NCI-H748 treated with DMSO at 0.1 percent for 48 hours (cell line): ENCODE measurements at regions not wholly inside any gene's neighbourhood (a gene's known extent, or its start where the extent isn't known, plus 50 kb on each side); places are given as distances from the start of the nearest gene placed in this dataset.
"Not testable (repeated sequence)": the region's sequence is repeated elsewhere in the genome, so short reads cannot be mapped to it uniquely, and the experiment has no call there.

Experiments used
- DNase-seq: peaks from one replicate; lab custom pipeline; 2025; lab: John Stamatoyannopoulos, UW

DNA sequence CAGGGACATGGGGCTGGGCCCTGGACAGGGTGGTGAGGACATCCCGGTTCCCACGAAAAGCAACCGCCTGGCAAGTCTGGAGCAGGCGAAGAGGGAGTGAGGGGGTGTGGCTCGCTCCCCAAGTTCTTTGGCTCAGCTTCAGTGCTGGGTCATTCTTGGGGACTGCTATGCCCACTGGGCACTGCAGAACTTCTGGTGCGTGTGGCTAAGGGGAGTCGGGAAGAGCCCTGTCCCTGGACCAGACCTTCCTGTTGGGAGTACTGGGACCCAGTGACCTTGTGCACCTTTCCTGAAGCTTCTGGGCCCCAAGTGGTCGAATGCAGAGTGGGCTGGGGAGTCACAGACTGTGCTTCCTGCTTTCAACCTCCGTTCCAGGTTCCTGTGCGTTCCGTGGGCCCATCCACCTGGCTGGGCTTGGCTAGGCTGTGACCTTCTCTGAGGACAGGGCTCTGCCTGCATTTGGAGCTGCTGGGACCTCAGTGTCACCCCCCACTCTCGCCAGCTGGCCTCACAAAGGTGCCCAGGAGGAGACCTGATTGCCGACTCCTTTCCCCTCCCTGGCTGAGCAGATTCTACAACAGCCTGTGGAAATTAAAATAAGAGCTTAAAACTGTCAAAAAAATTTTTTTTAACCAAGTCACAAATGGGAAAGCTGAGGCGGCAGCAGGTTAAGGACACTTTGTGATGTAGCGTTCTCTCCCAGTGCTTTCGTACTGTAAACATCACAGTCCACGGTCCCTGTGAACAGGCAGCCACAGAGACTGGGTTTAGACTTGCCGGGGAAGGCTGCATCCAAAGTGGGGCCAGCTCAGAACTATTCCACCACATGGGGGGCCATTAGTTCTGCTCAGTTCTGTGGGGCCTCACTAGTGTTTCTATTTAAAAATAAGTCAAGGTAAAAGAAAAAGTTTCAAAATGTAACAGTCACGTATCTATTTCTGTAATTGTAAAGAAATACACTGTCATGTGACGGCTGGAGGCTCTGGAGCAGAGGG lies 63.8 kb upstream of the WNT7B start:
- no peak for DNase-seq

DNA sequence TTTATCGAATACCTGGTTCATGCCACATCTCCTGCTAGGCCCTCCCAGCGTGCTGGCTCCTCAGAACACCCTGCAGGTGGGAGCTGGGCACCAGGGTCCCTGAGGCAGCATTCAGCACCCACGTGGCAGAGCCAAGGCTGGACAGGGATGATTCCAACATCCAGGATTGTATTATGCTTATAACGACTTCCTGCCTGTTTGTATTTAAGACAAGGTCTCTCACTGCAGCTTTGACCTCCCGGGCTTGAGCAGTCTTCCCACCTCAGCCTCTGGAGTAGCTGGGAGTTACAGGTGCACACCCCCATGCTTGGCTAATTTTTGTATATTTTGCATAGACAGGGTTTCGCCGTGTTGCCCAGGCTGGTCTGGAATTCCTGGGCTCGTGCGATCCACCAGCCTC lies 64.7 kb upstream of the WNT7B start:
- DNase-seq, result no peak

DNA sequence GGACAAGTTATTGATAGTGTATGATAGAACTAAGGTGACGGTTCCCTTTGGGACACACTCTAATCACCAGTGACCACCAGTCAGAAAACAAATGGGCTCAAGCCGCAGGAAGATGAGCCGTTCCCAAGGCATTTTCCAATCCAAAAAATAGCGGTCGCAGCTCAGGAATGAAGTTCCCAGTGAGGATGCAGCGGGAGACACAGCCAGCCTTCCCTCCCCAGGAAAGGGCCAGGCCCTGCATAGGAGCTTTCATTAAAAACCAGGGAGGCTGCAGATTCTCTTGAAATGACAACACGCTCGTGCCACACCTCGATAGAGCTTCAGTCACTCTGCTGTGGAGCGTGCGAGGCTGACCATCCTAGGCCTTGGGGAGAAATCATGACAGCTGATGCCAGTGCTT lies 65.8 kb upstream of the WNT7B start:
- no peak for DNase-seq

DNA sequence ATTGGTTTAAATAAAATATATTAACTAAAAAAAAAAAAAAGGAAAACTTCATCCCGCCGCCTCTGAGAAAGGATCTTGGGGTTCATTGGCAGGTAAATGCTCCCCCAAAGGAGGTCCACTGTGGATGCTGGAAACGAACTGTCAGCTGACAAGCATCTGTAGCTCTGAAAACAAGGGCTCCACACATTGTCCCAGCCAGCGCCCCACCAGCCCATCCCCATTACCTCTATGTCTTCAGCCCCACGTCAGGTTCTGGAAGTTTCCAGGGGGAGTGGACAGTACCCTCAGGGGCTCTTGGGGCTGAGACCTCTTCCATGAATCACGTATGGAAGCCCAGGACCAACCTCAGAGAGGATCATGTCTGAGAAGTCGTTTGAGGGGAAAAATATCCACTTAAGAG lies 66.4 kb upstream of the WNT7B start:
- no peak for DNase-seq

DNA sequence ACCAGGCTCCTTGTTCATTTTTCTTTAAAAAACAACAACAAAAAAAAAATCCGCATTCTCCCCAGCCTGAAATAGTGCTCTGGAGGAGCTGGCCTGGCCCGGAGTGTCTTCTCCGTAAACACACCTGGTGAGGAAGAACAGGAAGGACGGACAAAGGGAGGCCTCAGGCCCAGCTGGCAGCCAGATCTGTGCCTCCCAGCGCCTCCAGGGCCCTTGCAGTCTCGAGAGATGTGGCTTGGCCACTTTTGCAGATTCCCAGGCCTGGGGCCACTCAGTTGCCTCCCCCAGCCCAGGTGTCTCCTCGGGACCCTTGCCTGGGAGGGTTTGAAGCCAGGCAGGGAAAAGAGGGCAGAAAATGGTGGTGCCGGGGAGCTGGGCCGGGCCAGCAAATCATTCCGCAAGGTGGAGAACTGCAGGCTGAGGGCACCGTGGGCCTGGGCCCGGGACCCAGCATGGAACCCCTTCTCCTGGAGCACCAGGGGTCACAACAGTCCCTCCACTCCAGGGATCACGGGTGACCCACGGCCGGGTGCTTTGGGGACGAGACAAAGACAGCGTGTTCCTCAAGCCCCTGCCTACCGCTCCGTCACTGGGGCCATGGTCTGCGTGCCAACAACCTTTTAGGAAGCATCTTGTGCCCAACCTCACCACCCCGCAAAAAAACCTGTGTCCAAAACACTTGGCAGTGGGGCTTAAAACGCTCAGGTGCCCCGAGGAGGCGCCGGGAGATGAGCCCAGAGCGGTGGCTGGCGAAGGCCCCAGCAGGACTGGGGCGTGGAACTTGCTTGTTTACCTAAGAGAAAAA lies 67.1 kb upstream of the WNT7B start:
- no peak for DNase-seq

DNA sequence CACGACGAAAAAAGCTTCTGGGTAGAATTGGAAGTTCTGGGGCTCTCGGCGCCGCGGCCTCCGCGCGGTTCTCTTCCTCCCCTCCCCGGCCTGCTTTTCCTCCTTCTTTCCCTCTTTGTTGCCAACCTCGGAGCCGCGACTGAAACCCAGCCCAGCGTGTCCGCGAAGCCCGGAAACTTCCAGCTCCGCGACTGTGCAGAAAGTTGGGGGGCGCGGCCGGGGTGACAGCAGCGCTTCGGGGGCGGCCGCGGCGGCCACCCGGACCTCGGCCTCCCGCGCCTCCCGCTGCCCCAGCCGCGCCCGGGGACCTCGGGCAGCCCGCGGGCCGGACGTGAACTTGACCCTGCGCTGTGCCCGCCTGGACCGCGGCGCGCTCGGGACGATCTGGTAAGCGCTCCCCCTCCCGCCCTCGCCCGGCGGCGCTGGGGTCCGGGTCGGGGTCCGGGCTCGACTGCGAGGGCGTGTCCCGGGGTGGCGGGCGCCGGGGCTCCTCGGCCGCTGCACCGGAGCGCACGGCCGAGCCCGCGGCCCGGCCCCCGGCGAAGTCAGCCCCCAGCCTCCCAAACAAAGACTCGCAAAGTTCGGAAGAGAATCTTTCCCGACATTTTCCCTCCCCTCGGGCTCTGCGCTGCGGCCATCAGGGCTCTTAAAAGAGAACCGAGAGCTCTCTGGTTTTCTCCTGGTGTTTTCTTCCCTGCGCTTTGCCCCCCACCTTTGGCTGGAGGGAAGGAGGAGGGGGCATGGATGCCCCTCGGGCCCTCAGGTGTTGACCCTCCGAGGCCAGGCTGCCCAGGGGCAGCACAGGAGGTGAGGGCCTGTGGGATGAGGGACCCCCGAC lies 67.9 kb upstream of the WNT7B start:
- DNase-seq, result no peak

DNA sequence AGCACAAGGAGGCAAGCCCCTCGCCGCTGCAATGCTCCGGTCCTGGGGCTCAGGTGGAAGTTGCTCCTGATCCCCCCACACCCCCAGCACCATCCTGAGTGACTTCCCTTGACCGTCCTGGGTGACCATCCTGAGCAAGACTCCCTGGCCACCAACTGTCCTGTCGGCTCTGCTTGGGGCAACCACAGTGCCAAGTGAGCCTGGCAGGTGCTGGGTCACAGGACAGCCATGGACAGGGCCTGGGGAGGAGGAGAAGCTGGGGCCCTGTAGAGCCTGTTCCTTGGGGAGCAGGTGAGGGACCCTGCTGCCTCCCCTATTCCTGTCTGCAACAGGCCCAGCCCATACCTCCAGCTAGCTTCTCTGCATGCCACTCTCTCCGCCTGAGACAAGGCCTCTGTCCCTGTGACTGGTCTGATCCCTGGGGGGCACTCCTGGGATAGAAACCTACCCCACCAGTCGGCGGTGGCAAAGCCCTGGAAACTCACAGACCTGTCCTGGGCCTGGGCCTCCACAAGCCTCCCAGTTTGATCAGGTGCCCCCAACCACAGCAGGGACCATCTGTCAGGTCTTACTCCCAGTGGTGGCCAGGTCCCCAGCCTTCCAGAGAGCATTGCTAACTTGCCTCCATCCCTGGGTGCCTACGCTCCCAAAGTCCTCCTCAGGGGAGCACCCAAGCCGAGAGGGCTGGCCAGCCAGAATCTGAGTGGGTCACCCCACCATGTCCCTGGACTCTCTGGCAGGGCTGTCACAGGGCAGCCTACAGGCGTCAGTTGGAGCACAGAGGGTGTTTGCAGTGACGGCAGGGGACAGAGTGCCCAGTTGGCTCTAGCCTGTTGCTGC lies 68.7 kb upstream of the WNT7B start:
- no peak for DNase-seq

DNA sequence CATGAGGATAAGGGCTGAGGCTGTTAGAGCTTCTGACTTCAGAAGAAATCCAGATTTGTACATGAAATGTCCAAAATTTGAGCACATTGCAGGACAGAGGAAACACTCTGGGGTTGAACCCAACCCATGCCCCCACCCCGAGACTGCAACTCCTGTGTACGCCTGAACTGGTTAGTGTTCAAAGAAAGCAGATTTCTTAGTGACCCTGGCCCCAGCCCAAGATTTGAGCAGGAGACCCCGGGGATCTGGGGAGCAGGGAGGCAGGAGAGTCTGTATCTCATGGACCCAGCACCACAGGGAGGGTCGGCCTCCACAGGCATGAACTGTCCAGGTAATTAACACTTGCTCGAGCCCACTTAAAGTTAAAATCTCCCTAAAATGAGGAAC lies 69.3 kb upstream of the WNT7B start:
- no peak for DNase-seq

DNA sequence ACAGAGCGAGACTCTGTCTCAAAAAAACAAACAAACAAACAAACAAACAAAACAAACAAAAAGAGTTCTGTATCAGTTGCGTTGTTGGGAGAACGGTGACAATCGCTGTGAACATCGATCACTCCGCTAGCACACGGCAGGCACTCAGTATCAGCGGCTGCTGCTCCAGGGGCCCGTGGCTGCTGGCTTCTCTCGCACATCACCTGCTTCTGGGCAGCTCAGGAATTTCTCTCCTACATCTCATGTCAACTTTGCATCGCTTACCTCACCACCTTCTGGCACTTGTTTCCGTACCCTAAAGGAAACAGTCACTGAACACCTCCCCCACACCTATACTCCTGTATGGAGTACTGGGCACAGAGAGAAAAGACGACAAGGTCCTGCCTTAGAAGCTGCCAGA lies 70.3 kb upstream of the WNT7B start:
- DNase-seq, result no peak

DNA sequence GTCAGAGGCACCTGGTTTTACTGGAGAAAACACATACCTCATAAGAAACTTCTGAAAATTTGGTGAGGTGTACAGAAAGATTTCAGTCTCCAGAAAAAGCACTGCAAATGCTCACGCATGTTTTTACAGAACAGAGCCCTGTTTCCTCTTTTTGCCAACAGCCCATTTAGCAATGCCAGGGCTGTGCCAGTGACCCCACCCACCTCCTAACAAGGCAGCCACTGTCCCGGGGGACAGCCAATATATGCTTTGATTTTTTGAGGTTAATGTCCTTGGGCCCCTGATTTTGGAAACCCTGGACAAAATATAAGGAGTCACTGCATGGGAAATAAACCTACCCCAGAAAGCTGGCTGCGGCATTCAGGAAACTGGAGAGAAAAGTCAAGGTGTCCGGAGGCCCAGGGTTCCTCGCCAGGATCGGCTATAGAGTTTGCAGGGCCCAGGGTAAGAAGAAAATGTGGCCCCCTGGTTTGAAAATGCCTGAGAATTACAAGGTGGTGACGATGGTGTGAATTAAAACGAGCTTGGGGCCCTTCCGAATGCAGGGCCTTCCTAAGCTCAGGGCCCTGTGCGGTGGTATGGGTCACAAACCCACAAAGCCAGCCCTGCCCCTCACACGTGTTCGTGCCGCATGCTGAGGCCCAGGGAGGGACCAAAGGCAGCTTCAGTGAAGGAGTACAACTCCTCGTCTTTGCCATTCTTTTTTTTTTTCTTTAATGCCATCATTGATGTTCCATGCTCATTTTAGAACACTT lies 71.1 kb upstream of the WNT7B start:
- DNase-seq, result no peak

DNA sequence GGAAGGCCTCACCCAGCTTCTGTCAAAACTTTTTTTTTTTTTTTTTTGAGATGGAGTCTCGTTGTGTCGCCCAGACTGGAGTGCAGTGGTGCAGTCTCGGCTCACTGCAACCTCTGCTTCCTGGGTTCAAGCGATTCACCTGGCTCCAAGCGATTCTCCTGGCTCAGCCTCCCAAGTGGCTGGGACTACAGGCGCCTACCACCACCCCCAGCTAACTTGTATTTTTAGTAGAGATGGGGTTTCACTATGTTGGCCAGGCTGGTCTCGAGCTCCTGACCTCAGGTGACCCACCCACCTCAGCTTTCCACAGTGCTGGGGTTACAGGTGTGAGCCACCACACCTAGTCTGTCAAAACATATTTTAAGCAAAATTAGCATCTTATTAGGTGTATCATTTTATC lies 71.7 kb upstream of the WNT7B start:
- not testable (repeated sequence) for DNase-seq

DNA sequence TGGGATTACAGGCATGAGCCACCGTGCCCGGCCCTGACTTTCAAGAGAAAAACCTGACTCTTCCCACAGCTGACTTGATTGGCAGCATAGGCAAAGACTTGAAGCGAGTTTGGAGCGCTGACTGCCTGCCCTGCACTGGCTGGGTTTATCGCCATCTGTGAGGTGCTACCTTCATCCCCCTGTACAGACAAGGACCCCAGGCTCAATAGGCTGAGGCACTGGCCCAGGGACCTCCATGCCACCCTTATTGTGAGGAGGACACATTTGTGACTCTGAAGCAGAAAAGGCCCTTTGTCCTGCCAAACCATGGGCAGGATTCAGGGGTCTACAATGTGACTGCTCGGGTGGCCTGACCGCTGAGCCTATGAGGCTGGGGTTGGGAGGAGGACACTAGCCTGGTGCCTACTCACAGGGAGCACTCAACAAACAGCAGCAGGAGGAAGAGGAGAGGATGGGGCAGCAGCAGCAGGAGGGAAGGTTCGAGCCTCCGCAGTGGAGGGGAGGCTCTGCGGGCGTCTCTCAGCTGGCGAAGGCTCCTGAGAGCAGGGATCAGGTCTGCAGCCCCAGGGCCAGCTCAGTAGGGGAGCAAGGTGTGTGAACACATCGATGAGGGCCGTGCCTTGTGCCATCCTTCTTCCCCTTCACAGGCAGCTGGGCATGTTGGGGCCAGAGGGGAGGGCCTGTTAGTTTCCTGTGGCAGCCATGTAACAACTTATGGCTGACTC lies 72.9 kb upstream of the WNT7B start:
- no peak for DNase-seq

DNA sequence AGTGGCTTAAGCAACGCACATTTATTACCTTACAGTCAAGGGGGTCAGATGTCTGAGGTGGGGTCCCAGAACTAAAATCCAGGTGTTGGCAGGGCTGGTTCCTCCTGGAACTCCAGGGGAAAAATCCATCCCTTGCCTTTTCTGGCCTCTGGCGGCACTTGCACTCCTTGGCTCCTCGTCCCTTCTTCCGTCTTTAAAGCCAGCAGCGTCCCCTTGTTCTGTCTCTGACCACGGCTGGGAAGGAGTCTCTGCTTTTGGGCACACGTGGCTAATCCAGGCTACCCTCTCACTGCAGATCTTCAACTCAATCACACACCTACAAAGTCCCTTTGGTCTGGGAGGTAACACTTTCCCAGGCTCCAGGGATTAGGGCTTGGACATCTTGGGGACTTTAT lies 73.5 kb upstream of the WNT7B start:
- DNase-seq, result no peak

DNA sequence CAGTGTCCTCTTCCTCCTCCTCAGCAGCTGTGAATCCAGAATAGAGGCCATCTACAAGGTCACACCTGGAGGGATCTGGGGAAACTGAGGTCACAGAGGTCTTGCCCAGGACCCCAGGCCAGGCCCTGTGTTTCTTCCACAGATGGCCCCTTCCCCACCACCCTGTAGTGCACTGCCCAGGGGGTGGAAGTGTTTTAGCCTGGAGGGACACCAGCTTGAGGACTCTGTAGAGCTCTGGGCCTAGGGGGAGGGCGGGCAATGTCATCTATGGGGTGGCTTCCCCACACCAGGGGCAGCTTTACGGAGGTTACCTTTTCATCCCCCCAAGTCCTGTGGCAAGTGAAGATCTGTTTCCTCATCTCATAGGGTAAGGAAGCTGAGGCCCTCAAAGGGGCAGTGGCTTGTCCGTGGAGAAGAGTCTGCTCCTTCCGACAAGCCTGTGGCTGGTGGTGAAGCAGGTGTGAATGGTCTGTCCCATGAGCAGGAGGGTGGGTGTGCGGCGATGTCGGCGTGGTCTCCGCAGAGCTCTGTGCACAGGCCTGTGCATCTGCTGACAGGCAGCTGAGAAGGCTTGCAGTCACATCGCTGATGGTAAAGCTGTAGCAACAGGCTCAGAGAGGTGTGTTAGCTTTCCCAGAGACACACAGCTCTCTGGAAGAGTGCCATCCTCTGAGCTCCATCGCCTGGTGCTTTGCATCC lies 74.1 kb upstream of the WNT7B start:
- no peak for DNase-seq

DNA sequence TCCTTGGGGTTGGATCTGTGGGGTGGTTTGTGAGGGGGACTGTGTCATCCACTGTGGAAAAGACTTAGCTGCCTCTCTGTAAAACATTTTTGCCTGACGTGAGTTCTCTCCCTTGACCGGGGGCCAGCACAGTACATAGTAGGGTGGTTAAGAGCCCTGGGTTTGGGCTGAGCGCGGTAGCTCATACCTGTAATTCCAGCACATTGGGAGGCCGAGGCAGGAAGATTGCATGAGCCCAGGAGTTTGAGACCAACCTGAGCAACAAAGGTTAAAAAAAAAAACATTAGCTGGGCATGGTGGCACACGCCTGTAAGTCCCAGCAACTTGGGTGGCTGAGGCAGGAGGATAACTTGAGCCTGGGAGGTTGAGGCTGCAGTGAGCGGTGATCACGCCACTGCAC lies 74.7 kb upstream of the WNT7B start:
- DNase-seq, result no peak

DNA sequence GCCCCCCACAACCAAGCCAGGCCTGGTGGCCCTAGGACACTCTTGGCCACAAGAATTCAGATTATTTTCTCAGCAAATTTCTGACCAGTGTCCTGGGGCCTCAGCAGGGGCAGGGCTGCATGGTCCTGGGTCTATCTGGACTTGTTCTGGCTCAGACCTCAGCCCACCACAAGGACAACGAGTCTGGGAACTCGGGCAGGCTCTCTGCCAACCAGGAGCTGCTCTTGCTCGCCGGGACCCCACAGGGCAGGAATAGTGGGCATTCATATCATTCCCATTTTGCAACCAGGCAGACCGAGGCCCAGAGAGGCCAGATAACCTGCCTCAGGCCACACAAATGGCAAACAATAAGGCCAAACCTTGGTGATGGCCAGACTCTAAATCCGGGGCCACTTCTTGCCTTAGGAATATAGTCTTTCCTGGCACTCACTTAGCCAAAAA lies 75.4 kb upstream of the WNT7B start:
- DNase-seq, result no peak

DNA sequence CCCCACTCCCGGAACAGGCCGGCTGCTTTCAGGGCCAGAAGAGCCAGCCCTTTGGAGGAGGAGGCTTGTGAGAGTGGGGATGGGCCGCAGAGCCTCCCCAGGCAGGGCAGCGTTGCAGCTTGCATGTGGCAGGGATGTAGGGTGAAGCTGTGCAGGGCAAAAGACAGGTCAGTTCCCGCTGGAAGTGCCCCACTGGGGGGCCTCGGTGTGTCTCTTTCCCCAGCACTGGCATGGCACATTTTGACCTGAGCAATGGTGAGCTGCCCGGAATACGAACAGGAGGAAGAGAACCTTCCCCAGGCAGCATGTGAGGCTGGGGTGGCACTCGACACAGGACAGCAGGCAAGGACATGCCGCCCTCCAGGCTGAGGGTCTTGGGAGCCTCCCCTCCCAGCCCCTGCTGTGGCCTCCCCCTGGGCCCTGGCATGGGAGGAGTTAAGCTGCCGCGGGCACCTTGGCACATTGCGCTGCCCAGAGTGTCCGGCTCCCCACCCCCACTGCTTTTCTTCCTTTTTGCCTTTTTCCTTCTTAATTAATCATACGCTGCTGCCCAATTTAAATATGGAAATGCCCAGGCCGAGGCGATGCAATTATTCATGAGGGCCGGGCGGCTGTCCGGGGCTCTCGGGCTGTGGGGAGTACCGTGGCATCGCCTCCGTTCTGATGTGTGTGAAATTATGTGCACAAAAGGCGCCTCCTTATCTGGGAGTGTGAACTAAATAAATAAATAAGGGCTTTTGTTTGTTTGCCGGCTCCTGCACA lies 76.0 kb upstream of the WNT7B start:
- DNase-seq, result peak; percentile 63

DNA sequence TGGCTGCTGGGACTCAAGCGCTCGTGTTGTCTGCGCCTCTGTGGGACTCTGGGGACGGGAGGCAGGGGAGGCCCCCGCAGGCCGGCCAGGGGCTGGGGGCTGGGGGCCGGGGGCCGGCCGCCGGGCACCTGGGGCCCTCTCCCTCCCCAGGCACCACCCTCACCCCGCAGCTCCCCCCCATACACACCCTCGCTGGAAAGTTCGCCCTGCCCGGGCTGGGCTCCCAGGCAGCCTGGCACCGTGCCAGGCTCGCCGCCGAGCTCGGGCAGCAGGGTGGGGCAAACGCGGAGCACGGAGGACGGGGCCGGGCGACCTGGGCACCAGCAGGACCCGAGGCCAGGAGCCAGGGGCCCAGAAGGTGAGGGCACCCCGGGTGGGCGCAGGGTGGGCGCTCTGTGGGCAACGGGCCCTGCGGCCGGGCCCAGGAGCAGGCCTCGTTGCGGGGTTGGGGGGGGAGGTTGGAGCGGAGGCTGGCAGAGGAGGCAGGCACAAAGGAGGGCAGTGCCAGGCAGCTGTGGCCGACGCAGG lies 76.7 kb upstream of the WNT7B start:
- DNase-seq, result peak; percentile 63
